HCT116 (cell line): ENCODE measurements at regions not wholly inside any gene's neighbourhood (a gene's known extent, or its start where the extent isn't known, plus 50 kb on each side); places are given as distances from the start of the nearest gene placed in this dataset.

Source experiments
- ATAC-seq: fragments of 200-7000 bp; cut with Tn5 transposase; 2 replicates; pipeline ENCODE4 v1.9.1; 2020; ENCODE audit warnings: mild to moderate bottlenecking, moderate library complexity
- BruUV-seq: library from RNA; stranded (reverse); fragments of 400-500 nt; replicated peaks from 2 replicates; lab custom pipeline; 2021; lab: Mats Ljungman, UMichigan
- CTCF ChIA-PET: fragments of 300-600 bp; sonication (Branson Sonifier 250); formaldehyde crosslinking; loops from one replicate; lab custom pipeline; 2021; ENCODE audit warnings: antibody characterized with exemption; lab: Charles Lee
- POLR2A ChIA-PET: fragments of 300-600, 350-600 bp; sonication (Branson Sonifier 250); formaldehyde crosslinking; loops from one replicate; lab custom pipeline; 2021; ENCODE audit warnings: antibody characterized with exemption; lab: Charles Lee
- RAD21 ChIA-PET, 2 experiments: fragments of 300-600 bp; sonication (Branson Sonifier 250); formaldehyde crosslinking; loops; one replicate each; lab custom pipeline; 2023; ENCODE audit warnings: low total read pairs in 2 of 2; ENCODE audit not compliant: uncharacterized antibody in 2 of 2, unreplicated experiment in 2 of 2, low non-redundant PET in 1 of 2; lab: Charles Lee
- DNase-seq: peaks from one replicate; pipeline ENCODE4 v3.0.0-alpha.2; 2010; ENCODE audit warnings: low read depth, low spot score
- H2AFZ ChIP-seq: fragments of 200-600 bp; shearing (Covaris generic), sonication (generic); 2 replicates; pipeline ENCODE4 v1.6.1; 2017; ENCODE audit warnings: low read depth, mixed run types, mixed read lengths, antibody characterized with exemption, low read length; ENCODE audit not compliant: poor library complexity, severe bottlenecking
- H3K27ac ChIP-seq: 2 replicates; pipeline ENCODE4 v1.5.1; 2012; ENCODE audit warnings: low read depth, low read length
- H3K27me3 ChIP-seq: fragments of 200-600 bp; sonication (generic); 2 replicates; pipeline ENCODE4 v1.6.1; 2016; ENCODE audit warnings: mixed run types, low read length, mixed read lengths; ENCODE audit not compliant: insufficient read depth
- H3K36me3 ChIP-seq, 2 experiments: fragments of 200-500 bp in 1 of 2; fragments of 200-600 bp in 1 of 2; sonication (Bioruptor generic) in 1 of 2; sonication (generic) in 1 of 2; 2 replicates each; pipeline versions ENCODE4 v1.5.1 to v1.6.1; 2014 to 2016; ENCODE audit warnings: low read length in 2 of 2, inconsistent platforms in 1 of 2, mixed read lengths in 1 of 2, mixed run types in 1 of 2; ENCODE audit not compliant: insufficient read depth in 2 of 2, control insufficient read depth in 1 of 2
- H3K4me1 ChIP-seq, 2 experiments: fragments of 200-600 bp in 1 of 2; sonication (generic) in 1 of 2; 2 replicates each; pipeline versions ENCODE4 v1.5.1 to v1.6.1; 2012 to 2017; ENCODE audit warnings: low read length in 2 of 2, inconsistent platforms in 1 of 2, mild to moderate bottlenecking in 1 of 2, mixed read lengths in 1 of 2, mixed run types in 1 of 2, moderate library complexity in 1 of 2; ENCODE audit not compliant: insufficient read depth in 2 of 2, control insufficient read depth in 1 of 2
- H3K4me2 ChIP-seq: fragments of 200-600 bp; sonication (generic); 2 replicates; pipeline ENCODE4 v1.6.1; 2017; ENCODE audit warnings: mixed run types, low read length, mixed read lengths
- H3K4me3 ChIP-seq, 2 experiments: fragments of 200-600 bp in 1 of 2; sonication (generic) in 1 of 2; replicated peaks in 1 of 2; 2 replicates each; pipeline ENCODE4 v1.5.1; 2011 to 2016; ENCODE audit warnings: low read length in 2 of 2, control low read depth in 1 of 2, low read depth in 1 of 2, mild to moderate bottlenecking in 1 of 2, mixed read lengths in 1 of 2, mixed run types in 1 of 2
- H3K79me2 ChIP-seq: fragments of 200-600 bp; sonication (generic); 2 replicates; pipeline ENCODE4 v1.6.1; 2017; ENCODE audit warnings: mild to moderate bottlenecking, mixed run types, low read length, moderate library complexity, mixed read lengths; ENCODE audit not compliant: insufficient read depth
- H3K9ac ChIP-seq: fragments of 200-600 bp; sonication (generic); 2 replicates; pipeline ENCODE4 v1.6.1; 2016; ENCODE audit warnings: low read length, mixed read lengths
- H3K9me2 ChIP-seq: fragments of 200-600 bp; sonication (generic), shearing (Covaris generic); 2 replicates; pipeline ENCODE4 v1.6.1; 2017; ENCODE audit warnings: mixed run types, mild to moderate bottlenecking, moderate library complexity; ENCODE audit not compliant: insufficient read depth
- H3K9me3 ChIP-seq, 2 experiments: fragments of 200-500 bp in 1 of 2; fragments of 200-600 bp in 1 of 2; sonication (Bioruptor generic) in 1 of 2; sonication (generic) in 1 of 2; 2 replicates each; pipeline ENCODE4 v1.6.1; 2014 to 2017; ENCODE audit warnings: low read length in 2 of 2, mixed read lengths in 2 of 2, inconsistent platforms in 1 of 2, low read depth in 1 of 2, mild to moderate bottlenecking in 1 of 2, mixed run types in 1 of 2, moderate library complexity in 1 of 2; ENCODE audit not compliant: control insufficient read depth in 1 of 2, insufficient read depth in 1 of 2
- H4K20me1 ChIP-seq: fragments of 200-600 bp; sonication (generic), shearing (Covaris generic); 2 replicates; pipeline ENCODE4 v1.6.1; 2017; ENCODE audit warnings: mixed run types, mild to moderate bottlenecking, moderate library complexity; ENCODE audit not compliant: insufficient read depth
- CBX3 ChIP-seq: IDR thresholded peaks from 2 replicates; pipeline ENCODE4 v1.6.1; 2012; ENCODE audit warnings: low read depth
- CEBPB ChIP-seq: IDR thresholded peaks from 2 replicates; pipeline ENCODE4 v1.6.1; 2012; ENCODE audit warnings: low read depth
- EGR1 ChIP-seq: IDR thresholded peaks from 2 replicates; pipeline ENCODE4 v1.6.1; 2012; ENCODE audit warnings: low read depth
- EZH2 ChIP-seq: fragments of 200-600 bp; sonication (generic); IDR thresholded peaks from 2 replicates; pipeline ENCODE4 v1.6.1; 2017; ENCODE audit warnings: antibody characterized with exemption, mixed run types
- EZH2phosphoT487 ChIP-seq: fragments of 200-600 bp; IDR thresholded peaks from 2 replicates; pipeline ENCODE4 v1.6.1; 2018; ENCODE audit warnings: antibody characterized with exemption, borderline replicate concordance
- FOSL1 ChIP-seq: IDR thresholded peaks from 2 replicates; pipeline ENCODE4 v1.6.1; 2012; ENCODE audit warnings: low read depth
- JUND ChIP-seq: IDR thresholded peaks from 2 replicates; pipeline ENCODE4 v1.6.1; 2012
- POLR2A ChIP-seq: IDR thresholded peaks from 2 replicates; pipeline ENCODE4 v1.7.0; 2011; ENCODE audit warnings: borderline replicate concordance; ENCODE audit not compliant: insufficient read depth, insufficient read length; ENCODE audit errors: extremely low read depth
- POLR2AphosphoS5 ChIP-seq: IDR thresholded peaks from 2 replicates; pipeline ENCODE4 v1.6.1; 2011; ENCODE audit warnings: mild to moderate bottlenecking, low read depth, low read length, moderate library complexity
- SIN3A ChIP-seq: IDR thresholded peaks from 2 replicates; pipeline ENCODE4 v1.6.1; 2012; ENCODE audit warnings: low read depth
- SP1 ChIP-seq: IDR thresholded peaks from 2 replicates; pipeline ENCODE4 v1.6.1; 2012; ENCODE audit warnings: low read depth
- YY1 ChIP-seq: IDR thresholded peaks from 2 replicates; pipeline ENCODE4 v1.6.1; 2011; ENCODE audit warnings: low read length, low read depth, moderate library complexity, mild to moderate bottlenecking; ENCODE audit not compliant: insufficient replicate concordance; ENCODE audit errors: extremely low read depth
- ZNF274 ChIP-seq: fragments of 200-500 bp; sonication (Bioruptor generic); IDR thresholded peaks from 2 replicates; pipeline ENCODE4 v1.6.1; 2014; ENCODE audit warnings: mild to moderate bottlenecking, low read depth, low read length, inconsistent platforms
- intact Hi-C: fragments of 100-400 bp; cut with micrococcal nuclease; formaldehyde crosslinking; loops from 2 replicates; pipeline ENCODE4 v1.10.0; 2022
- TF ChIP-seq, protein P1 (sequence below): IDR thresholded peaks from 2 replicates; pipeline ENCODE4 v1.6.1; 2012
- TF ChIP-seq, protein P2 (sequence below): IDR thresholded peaks from 2 replicates; pipeline ENCODE4 v1.6.1; 2012
- TF ChIP-seq, protein P3 (sequence below): IDR thresholded peaks from 2 replicates; pipeline ENCODE4 v1.6.1; 2011; ENCODE audit warnings: mild to moderate bottlenecking, low read length, moderate library complexity; ENCODE audit not compliant: insufficient replicate concordance; ENCODE audit errors: extremely low read depth
- TF ChIP-seq, protein P4 (sequence below), 3 experiments: fragments of 200-600 bp in 1 of 3; sonication (generic) in 1 of 3; IDR thresholded peaks in 2 of 3; conservative IDR thresholded peaks in 1 of 3; 2 replicates each; pipeline ENCODE4 v1.5.1; 2012 to 2017; ENCODE audit warnings: low read depth in 2 of 3, low read length in 2 of 3, antibody characterized with exemption in 1 of 3, borderline replicate concordance in 1 of 3, control low read depth in 1 of 3, mild to moderate bottlenecking in 1 of 3, mixed read lengths in 1 of 3, mixed run types in 1 of 3, moderate library complexity in 1 of 3; ENCODE audit not compliant: insufficient read depth in 1 of 3

DNA sequence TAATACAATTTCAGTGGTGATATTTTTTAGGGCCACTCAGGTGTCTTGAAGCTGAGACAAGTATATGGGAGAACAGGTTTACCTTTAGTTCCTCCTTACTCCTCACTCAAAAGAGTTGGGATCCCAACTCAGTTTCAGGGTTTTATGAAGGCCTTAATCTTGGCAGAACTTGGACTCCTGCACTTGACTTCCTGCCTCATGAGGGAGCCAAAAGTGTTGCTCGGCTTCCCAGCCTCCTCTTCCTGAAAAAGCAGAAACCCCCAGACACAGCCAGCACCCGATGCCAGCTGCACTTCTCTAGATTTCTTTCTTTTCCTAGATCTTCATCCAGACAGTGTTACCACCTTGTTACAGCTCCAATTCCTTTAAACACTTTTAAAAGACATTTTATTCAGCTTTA is 70.8 kb upstream of the TMPRSS2 start:
- BruUV-seq: no TSS peak
- Histone ChIP-seq H3K4me3 (no peak overlapping the region), H3K9me2 (no peaks in the 10 kb centered on the region), H3K27ac (no peak overlapping the region), H4K20me1 (no peaks in the 10 kb centered on the region), H2AFZ (no peak overlapping the region), H3K27me3 (no peaks in the 10 kb centered on the region), H3K36me3 (no peaks in the 10 kb centered on the region), H3K4me2 (no peak overlapping the region), H3K79me2 (no peaks in the 10 kb centered on the region), H3K9me3 (0 out of 4 replicates have a peak, but pooled peaks cover 0 to 9% of the 10 kb centered on the region in 2 experiments), H3K9ac (no peak overlapping the region), H3K4me1 (no peaks in the 10 kb centered on the region)
- DNase-seq (no peak), ATAC-seq (no peak)
- ChIA-PET CTCF (no interaction called here), RAD21 (no interaction called here), POLR2A (no interaction called here)
- intact Hi-C loops: no loop called here
- TF ChIP-seq FOSL1 (no peak), POLR2A (no peak), SIN3A (no peak), CBX3 (no peak), EZH2 (no peak), EGR1 (no peak), JUND (no peak)
- TF ChIP-seq, protein P1, sequence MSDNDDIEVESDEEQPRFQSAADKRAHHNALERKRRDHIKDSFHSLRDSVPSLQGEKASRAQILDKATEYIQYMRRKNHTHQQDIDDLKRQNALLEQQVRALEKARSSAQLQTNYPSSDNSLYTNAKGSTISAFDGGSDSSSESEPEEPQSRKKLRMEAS: no peak
- TF ChIP-seq, protein P2, sequence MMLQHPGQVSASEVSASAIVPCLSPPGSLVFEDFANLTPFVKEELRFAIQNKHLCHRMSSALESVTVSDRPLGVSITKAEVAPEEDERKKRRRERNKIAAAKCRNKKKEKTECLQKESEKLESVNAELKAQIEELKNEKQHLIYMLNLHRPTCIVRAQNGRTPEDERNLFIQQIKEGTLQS: no peak

DNA sequence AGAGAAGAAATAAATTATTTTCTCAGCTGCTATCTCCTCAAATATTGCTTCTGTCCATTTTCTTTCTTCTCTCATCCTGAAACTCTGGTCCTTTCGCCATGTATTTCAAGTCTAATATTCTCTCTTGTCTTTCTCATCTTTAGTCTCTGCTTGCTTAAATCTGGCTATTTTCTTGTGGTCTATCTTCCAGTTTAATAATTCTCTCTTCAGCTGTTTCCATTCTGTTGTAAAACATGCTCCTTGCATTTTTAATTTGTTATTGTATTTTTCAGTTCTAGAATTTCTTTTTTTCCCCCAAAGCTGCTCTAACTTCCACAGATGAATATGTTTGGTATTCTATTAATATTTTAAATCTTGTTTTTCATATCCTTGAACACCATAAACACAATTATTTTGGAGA is 70.1 kb upstream of the TMPRSS2 start:
- ATAC-seq: no peak
- TF ChIP-seq YY1 (no peak), ZNF274 (no peak), SP1 (no peak), FOSL1 (no peak), EZH2phosphoT487 (no peak), SIN3A (no peak), CEBPB (no peak), POLR2AphosphoS5 (no peak), EZH2 (no peak)
- TF ChIP-seq, protein P3, sequence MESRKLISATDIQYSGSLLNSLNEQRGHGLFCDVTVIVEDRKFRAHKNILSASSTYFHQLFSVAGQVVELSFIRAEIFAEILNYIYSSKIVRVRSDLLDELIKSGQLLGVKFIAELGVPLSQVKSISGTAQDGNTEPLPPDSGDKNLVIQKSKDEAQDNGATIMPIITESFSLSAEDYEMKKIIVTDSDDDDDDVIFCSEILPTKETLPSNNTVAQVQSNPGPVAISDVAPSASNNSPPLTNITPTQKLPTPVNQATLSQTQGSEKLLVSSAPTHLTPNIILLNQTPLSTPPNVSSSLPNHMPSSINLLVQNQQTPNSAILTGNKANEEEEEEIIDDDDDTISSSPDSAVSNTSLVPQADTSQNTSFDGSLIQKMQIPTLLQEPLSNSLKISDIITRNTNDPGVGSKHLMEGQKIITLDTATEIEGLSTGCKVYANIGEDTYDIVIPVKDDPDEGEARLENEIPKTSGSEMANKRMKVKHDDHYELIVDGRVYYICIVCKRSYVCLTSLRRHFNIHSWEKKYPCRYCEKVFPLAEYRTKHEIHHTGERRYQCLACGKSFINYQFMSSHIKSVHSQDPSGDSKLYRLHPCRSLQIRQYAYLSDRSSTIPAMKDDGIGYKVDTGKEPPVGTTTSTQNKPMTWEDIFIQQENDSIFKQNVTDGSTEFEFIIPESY: no peak
- TF ChIP-seq, protein P4, sequence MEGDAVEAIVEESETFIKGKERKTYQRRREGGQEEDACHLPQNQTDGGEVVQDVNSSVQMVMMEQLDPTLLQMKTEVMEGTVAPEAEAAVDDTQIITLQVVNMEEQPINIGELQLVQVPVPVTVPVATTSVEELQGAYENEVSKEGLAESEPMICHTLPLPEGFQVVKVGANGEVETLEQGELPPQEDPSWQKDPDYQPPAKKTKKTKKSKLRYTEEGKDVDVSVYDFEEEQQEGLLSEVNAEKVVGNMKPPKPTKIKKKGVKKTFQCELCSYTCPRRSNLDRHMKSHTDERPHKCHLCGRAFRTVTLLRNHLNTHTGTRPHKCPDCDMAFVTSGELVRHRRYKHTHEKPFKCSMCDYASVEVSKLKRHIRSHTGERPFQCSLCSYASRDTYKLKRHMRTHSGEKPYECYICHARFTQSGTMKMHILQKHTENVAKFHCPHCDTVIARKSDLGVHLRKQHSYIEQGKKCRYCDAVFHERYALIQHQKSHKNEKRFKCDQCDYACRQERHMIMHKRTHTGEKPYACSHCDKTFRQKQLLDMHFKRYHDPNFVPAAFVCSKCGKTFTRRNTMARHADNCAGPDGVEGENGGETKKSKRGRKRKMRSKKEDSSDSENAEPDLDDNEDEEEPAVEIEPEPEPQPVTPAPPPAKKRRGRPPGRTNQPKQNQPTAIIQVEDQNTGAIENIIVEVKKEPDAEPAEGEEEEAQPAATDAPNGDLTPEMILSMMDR (IDR thresholded peaks at IDR 0.05 in 2 of 3, conservative IDR thresholded peaks at IDR 0.05 in 1 of 3; ENCODE audit: borderline replicate concordance in 1 of 3, insufficient read depth in 1 of 3, low read depth in 2 of 3, low read length in 2 of 3): no peak
- TF ChIP-seq, protein P2: no peak
- TF ChIP-seq, protein P1: no peak

More for the DNA sequence above, 70.1 kb upstream of the TMPRSS2 start:
- Histone ChIP-seq H3K9me3 (0 out of 4 replicates have a peak, but pooled peaks cover 0 to 9% of the 10 kb centered on the region in 2 experiments), H3K79me2 (no peaks in the 10 kb centered on the region), H3K4me1 (no peaks in the 10 kb centered on the region), H2AFZ (no peak overlapping the region), H3K27ac (no peak overlapping the region), H3K27me3 (no peaks in the 10 kb centered on the region), H3K36me3 (no peaks in the 10 kb centered on the region), H4K20me1 (no peaks in the 10 kb centered on the region), H3K4me2 (no peak overlapping the region), H3K9me2 (no peaks in the 10 kb centered on the region), H3K9ac (no peak overlapping the region), H3K4me3 (no peak overlapping the region)
- no TSS peak for BruUV-seq
- POLR2A ChIA-PET: no interaction called here
- CTCF ChIA-PET: no interaction called here
- RAD21 ChIA-PET: no interaction called here
- no peak for DNase-seq
- intact Hi-C loops: no loop called here
